GM12878 (cell line): ENCODE measurements at regions not wholly inside any gene's neighbourhood (a gene's known extent, or its start where the extent isn't known, plus 50 kb on each side); places are given as distances from the start of the nearest gene placed in this dataset.

Experiments
- ATAC-seq: fragments of 200-7000 bp; cut with Tn5 transposase; 3 replicates; pipeline ENCODE4 v1.9.1; 2020; ENCODE audit warnings: mild to moderate bottlenecking, moderate library complexity
- BruUV-seq: library from RNA; stranded (reverse); fragments of 400-500 nt; replicated peaks from 2 replicates; lab custom pipeline; 2021; lab: Mats Ljungman, UMichigan
- CTCF ChIA-PET: fragments of 300-600 bp; sonication (Branson Sonifier 250); formaldehyde crosslinking; extraction: SDS; loops from one replicate; lab custom pipeline; 2021; ENCODE audit warnings: inconsistent platforms; lab: Yijun Ruan, JAX
- POLR2A ChIA-PET: fragments of 350-600 bp; formaldehyde crosslinking; extraction: SDS; loops from one replicate; lab custom pipeline; 2021; ENCODE audit warnings: inconsistent platforms; lab: Charles Lee
- RAD21 ChIA-PET: fragments of 300-600 bp; sonication (Branson Sonifier 250); formaldehyde crosslinking; loops from one replicate; lab custom pipeline; 2023; ENCODE audit warnings: antibody characterized with exemption; ENCODE audit not compliant: unreplicated experiment; lab: Charles Lee
- SMC1A ChIA-PET: fragments of 300-600 bp; sonication (Branson Sonifier 250); formaldehyde crosslinking; loops from one replicate; lab custom pipeline; 2023; ENCODE audit not compliant: unreplicated experiment, uncharacterized antibody; lab: Charles Lee
- DNase-seq: peaks from one replicate; pipeline ENCODE4 v3.0.0-alpha.2; 2011; ENCODE audit warnings: low read depth, low spot score
- FAIRE-seq: peaks from 3 replicates; lab custom pipeline; 2011; peaks lifted over from hg19 to GRCh38; lab: Jason Lieb, UNC
- H2AFZ ChIP-seq: 2 replicates; pipeline ENCODE4 v1.6.0; 2011; ENCODE audit warnings: low read depth, low read length, control low read depth; ENCODE audit not compliant: control insufficient read depth
- H3K27ac ChIP-seq: 2 replicates; pipeline ENCODE4 v1.5.1; 2011; ENCODE audit warnings: control low read depth; ENCODE audit not compliant: control insufficient read depth, insufficient read depth
- H3K27me3 ChIP-seq, 2 experiments: replicated peaks in 1 of 2; 2 replicates each; pipeline versions ENCODE4 v1.6.0 to v1.6.1; 2011; ENCODE audit warnings: low read length in 1 of 2; ENCODE audit not compliant: control insufficient read depth in 2 of 2, insufficient read depth in 2 of 2
- H3K36me3 ChIP-seq, 2 experiments: 2 replicates each; pipeline ENCODE4 v1.5.1; 2011; ENCODE audit warnings: low read length in 1 of 2; ENCODE audit not compliant: control insufficient read depth in 2 of 2, insufficient read depth in 2 of 2
- H3K4me1 ChIP-seq: 2 replicates; pipeline ENCODE4 v1.6.1; 2011; ENCODE audit warnings: mild to moderate bottlenecking, low read length, moderate library complexity, mixed read lengths; ENCODE audit not compliant: control insufficient read depth, insufficient read depth
- H3K4me2 ChIP-seq: 2 replicates; pipeline ENCODE4 v1.6.0; 2011; ENCODE audit warnings: control low read depth; ENCODE audit not compliant: control insufficient read depth, insufficient read depth
- H3K4me3 ChIP-seq: fragments of 200-600 bp; sonication (generic); 2 replicates; pipeline ENCODE4 v1.5.1; 2016
- H3K79me2 ChIP-seq: 2 replicates; pipeline ENCODE4 v1.6.0; 2011; ENCODE audit warnings: low read length; ENCODE audit not compliant: control insufficient read depth, insufficient read depth
- H3K9ac ChIP-seq: 2 replicates; pipeline ENCODE4 v1.8.0; 2011; ENCODE audit warnings: low read length, control low read depth, mixed read lengths; ENCODE audit not compliant: control insufficient read depth, insufficient read depth
- H3K9me3 ChIP-seq: replicated peaks from 3 replicates; pipeline ENCODE4 v1.5.1; 2011; ENCODE audit warnings: mild to moderate bottlenecking, low read length; ENCODE audit not compliant: control insufficient read depth, insufficient read depth
- H4K20me1 ChIP-seq: 2 replicates; pipeline ENCODE4 v1.6.0; 2011; ENCODE audit not compliant: control insufficient read depth, insufficient read depth
- BCL11A ChIP-seq: IDR thresholded peaks from 2 replicates; pipeline ENCODE4 v1.6.1; 2011; ENCODE audit warnings: low read depth, low read length
- CBX5 ChIP-seq: sonication (generic); IDR thresholded peaks from 2 replicates; pipeline ENCODE4 v1.6.1; 2016; ENCODE audit warnings: low read depth, moderate library complexity, mild to moderate bottlenecking, inconsistent platforms
- CEBPB ChIP-seq, 2 experiments: fragments of 150-350 bp in 1 of 2; IDR thresholded peaks; 2 replicates each; pipeline ENCODE4 v1.6.1; 2012 to 2014; ENCODE audit warnings: low read depth in 2 of 2, low read length in 2 of 2, borderline replicate concordance in 1 of 2, inconsistent platforms in 1 of 2
- IRF4 ChIP-seq: IDR thresholded peaks from 2 replicates; pipeline ENCODE4 v1.6.1; 2011; ENCODE audit warnings: low read depth, low read length
- NR2C1 ChIP-seq: fragments of 450-650 bp; IDR thresholded peaks from 2 replicates; pipeline ENCODE4 v1.6.1; 2017; ENCODE audit warnings: antibody characterized with exemption, mild to moderate bottlenecking, moderate library complexity
- PML ChIP-seq: IDR thresholded peaks from 2 replicates; pipeline ENCODE4 v1.6.1; 2012; ENCODE audit warnings: low read length, inconsistent platforms
- SREBF1 ChIP-seq: IDR thresholded peaks from 2 replicates; pipeline ENCODE4 v1.6.1; 2012; ENCODE audit warnings: mild to moderate bottlenecking, low read length
- TAF1 ChIP-seq: IDR thresholded peaks from 2 replicates; pipeline ENCODE4 v1.6.1; 2011; ENCODE audit warnings: mild to moderate bottlenecking, low read depth, low read length, borderline replicate concordance
- TCF3 ChIP-seq: IDR thresholded peaks from 2 replicates; pipeline ENCODE4 v1.6.1; 2012; ENCODE audit warnings: low read depth, mild to moderate bottlenecking, low read length, borderline replicate concordance; ENCODE audit not compliant: insufficient read depth
- WRNIP1 ChIP-seq: IDR thresholded peaks from 2 replicates; pipeline ENCODE4 v1.6.1; 2011; ENCODE audit warnings: low read depth, low read length, improper control_type of control experiment, borderline replicate concordance
- WGBS: methylation state at CpG from one replicate; pipeline ENCODE4 v1.1.6; 2016; ENCODE audit warnings: low lambda C conversion rate; ENCODE audit not compliant: insufficient replicate concordance, insufficient coverage; ENCODE audit errors: missing lambda C conversion rate; 5-methylcytosine and 5-hydroxymethylcytosine counted together
- in situ Hi-C: fragments of 300-500 bp; cut with MboI; formaldehyde crosslinking; loops from 9 replicates; pipeline ENCODE4 v1.14.3; 2018; ENCODE audit warnings: mixed read lengths
- intact Hi-C: fragments of 100-400 bp; cut with micrococcal nuclease; formaldehyde crosslinking; loops from one replicate; pipeline ENCODE4 v1.14.2; 2022; ENCODE audit not compliant: unreplicated experiment
- TF ChIP-seq, protein P1 (sequence below): fragments of 450-650 bp; IDR thresholded peaks from 2 replicates; pipeline ENCODE4 v1.6.1; 2017; ENCODE audit warnings: mild to moderate bottlenecking, moderate library complexity
- TF ChIP-seq, protein P2 (sequence below): fragments of 450-650 bp; IDR thresholded peaks from 2 replicates; pipeline ENCODE4 v1.6.1; 2017; ENCODE audit warnings: borderline replicate concordance
- TF ChIP-seq, protein P3 (sequence below): IDR thresholded peaks from 2 replicates; pipeline ENCODE4 v1.6.1; 2011; ENCODE audit warnings: mild to moderate bottlenecking, low read depth, low read length, moderate library complexity; ENCODE audit not compliant: insufficient replicate concordance
- TF ChIP-seq, protein P4 (sequence below): fragments of 150-350 bp; IDR thresholded peaks from 2 replicates; pipeline ENCODE4 v1.6.1; 2016; ENCODE audit warnings: low read depth, low read length

DNA sequence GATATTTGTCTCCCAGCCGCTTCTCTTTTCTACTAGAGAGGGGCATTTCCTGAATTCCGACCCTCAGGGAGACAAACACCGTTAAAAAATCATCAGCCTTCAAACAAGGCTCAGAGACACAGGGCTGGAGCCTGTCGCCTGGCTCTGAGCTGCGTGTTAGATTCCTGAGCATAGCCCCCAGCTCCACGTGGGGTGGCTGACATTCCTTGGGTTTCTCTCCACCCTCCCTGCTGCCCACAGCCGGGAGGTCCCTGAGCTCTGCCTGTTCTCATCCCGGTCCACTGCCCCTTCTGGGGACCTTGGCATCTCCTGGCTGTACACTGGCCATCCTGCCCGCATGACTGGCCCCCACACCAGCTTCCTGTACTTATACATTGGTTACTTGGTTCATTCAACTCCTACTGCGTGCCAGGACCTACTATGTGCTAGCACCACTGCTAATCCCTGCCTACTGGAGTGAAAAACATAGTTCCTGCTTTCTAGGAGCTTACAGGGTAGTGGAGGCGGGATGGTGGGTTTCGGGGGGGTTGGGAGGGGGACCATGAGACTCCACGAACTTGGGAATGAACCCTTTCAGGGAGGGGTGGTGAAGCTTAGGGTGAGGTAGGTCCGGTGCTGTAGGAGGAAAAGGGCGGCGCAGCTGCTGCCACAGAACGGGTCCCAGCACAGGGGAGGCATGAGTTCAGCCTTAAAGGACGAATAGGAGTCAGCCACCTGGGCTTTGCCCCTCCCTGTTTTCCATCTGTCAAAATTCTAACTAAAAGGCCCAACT, 52.1 kb upstream of the TMEM132E start:
- no peaks in the 10 kb centered on the region for H4K20me1 ChIP-seq
- no peaks in the 10 kb centered on the region for H3K9me3 ChIP-seq
- no peak for FAIRE-seq
- RAD21 ChIA-PET: no interaction called here
- 21% methylated on average over 17 of the region's 18 CpGs for WGBS
- no peaks in the 10 kb centered on the region for H3K79me2 ChIP-seq
- no peaks in the 10 kb centered on the region for H3K36me3 ChIP-seq
- CTCF ChIA-PET: interaction anchor here (1.0 to 1.1 kb wide), 2 partner anchors 15 to 107 kb away, joined by 4 to 6 read pairs; no protein-coding TSS in a partner anchor
- H3K9ac ChIP-seq: no peak overlapping the region
- H3K4me3 ChIP-seq: no peak overlapping the region
- H3K27me3 ChIP-seq: peaks cover 0 to 5% of the 10 kb centered on the region in 2 experiments; a peak in 3 of 4 replicates
- POLR2A ChIA-PET: no interaction called here
- no peaks in the 10 kb centered on the region for H3K4me1 ChIP-seq
- H3K4me2 ChIP-seq: no peak overlapping the region
- SMC1A ChIA-PET: interaction anchor here (0.5 to 0.9 kb wide), 2 partner anchors 88 to 105 kb away, joined by 3 read pairs; no protein-coding TSS in a partner anchor
- intact Hi-C loops (no loop called here), in situ Hi-C loops (no loop called here)
- no peak for DNase-seq
- no peak overlapping the region for H3K27ac ChIP-seq
- H2AFZ ChIP-seq: no peak overlapping the region
- BruUV-seq: no TSS peak
- no peak for ATAC-seq
- TF ChIP-seq BCL11A (no peak), WRNIP1 (no peak), IRF4 (no peak), PML (no peak), TAF1 (no peak), TCF3 (no peak), NR2C1 (no peak), SREBF1 (no peak), CEBPB (IDR thresholded peaks at IDR 0.05; ENCODE audit: borderline replicate concordance in 1 of 2, low read depth in 2 of 2, low read length in 2 of 2) (no peak), CBX5 (no peak)
- TF ChIP-seq, protein P1, sequence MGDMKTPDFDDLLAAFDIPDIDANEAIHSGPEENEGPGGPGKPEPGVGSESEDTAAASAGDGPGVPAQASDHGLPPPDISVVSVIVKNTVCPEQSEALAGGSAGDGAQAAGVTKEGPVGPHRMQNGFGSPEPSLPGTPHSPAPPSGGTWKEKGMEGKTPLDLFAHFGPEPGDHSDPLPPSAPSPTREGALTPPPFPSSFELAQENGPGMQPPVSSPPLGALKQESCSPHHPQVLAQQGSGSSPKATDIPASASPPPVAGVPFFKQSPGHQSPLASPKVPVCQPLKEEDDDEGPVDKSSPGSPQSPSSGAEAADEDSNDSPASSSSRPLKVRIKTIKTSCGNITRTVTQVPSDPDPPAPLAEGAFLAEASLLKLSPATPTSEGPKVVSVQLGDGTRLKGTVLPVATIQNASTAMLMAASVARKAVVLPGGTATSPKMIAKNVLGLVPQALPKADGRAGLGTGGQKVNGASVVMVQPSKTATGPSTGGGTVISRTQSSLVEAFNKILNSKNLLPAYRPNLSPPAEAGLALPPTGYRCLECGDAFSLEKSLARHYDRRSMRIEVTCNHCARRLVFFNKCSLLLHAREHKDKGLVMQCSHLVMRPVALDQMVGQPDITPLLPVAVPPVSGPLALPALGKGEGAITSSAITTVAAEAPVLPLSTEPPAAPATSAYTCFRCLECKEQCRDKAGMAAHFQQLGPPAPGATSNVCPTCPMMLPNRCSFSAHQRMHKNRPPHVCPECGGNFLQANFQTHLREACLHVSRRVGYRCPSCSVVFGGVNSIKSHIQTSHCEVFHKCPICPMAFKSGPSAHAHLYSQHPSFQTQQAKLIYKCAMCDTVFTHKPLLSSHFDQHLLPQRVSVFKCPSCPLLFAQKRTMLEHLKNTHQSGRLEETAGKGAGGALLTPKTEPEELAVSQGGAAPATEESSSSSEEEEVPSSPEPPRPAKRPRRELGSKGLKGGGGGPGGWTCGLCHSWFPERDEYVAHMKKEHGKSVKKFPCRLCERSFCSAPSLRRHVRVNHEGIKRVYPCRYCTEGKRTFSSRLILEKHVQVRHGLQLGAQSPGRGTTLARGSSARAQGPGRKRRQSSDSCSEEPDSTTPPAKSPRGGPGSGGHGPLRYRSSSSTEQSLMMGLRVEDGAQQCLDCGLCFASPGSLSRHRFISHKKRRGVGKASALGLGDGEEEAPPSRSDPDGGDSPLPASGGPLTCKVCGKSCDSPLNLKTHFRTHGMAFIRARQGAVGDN: no peak
- TF ChIP-seq, protein P2, sequence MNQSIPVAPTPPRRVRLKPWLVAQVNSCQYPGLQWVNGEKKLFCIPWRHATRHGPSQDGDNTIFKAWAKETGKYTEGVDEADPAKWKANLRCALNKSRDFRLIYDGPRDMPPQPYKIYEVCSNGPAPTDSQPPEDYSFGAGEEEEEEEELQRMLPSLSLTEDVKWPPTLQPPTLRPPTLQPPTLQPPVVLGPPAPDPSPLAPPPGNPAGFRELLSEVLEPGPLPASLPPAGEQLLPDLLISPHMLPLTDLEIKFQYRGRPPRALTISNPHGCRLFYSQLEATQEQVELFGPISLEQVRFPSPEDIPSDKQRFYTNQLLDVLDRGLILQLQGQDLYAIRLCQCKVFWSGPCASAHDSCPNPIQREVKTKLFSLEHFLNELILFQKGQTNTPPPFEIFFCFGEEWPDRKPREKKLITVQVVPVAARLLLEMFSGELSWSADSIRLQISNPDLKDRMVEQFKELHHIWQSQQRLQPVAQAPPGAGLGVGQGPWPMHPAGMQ: no peak
- TF ChIP-seq, protein P3, sequence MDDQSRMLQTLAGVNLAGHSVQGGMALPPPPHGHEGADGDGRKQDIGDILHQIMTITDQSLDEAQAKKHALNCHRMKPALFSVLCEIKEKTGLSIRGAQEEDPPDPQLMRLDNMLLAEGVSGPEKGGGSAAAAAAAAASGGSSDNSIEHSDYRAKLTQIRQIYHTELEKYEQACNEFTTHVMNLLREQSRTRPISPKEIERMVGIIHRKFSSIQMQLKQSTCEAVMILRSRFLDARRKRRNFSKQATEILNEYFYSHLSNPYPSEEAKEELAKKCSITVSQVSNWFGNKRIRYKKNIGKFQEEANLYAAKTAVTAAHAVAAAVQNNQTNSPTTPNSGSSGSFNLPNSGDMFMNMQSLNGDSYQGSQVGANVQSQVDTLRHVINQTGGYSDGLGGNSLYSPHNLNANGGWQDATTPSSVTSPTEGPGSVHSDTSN: no peak
- TF ChIP-seq, protein P4, sequence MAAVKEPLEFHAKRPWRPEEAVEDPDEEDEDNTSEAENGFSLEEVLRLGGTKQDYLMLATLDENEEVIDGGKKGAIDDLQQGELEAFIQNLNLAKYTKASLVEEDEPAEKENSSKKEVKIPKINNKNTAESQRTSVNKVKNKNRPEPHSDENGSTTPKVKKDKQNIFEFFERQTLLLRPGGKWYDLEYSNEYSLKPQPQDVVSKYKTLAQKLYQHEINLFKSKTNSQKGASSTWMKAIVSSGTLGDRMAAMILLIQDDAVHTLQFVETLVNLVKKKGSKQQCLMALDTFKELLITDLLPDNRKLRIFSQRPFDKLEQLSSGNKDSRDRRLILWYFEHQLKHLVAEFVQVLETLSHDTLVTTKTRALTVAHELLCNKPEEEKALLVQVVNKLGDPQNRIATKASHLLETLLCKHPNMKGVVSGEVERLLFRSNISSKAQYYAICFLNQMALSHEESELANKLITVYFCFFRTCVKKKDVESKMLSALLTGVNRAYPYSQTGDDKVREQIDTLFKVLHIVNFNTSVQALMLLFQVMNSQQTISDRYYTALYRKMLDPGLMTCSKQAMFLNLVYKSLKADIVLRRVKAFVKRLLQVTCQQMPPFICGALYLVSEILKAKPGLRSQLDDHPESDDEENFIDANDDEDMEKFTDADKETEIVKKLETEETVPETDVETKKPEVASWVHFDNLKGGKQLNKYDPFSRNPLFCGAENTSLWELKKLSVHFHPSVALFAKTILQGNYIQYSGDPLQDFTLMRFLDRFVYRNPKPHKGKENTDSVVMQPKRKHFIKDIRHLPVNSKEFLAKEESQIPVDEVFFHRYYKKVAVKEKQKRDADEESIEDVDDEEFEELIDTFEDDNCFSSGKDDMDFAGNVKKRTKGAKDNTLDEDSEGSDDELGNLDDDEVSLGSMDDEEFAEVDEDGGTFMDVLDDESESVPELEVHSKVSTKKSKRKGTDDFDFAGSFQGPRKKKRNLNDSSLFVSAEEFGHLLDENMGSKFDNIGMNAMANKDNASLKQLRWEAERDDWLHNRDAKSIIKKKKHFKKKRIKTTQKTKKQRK: no peak
